Transverse colon (tissue), 4 donors: ENCODE measurements at regions not wholly inside any gene's neighbourhood (a gene's known extent, or its start where the extent isn't known, plus 50 kb on each side); places are given as distances from the start of the nearest gene placed in this dataset.

Experiments
- CTCF ChIP-seq, 5 experiments: fragments of 200-600 bp in 3 of 5; fragments of 450-650 bp in 2 of 5; sonication (generic) in 3 of 5; IDR thresholded peaks; 1 replicate in 2 of 5; 2 replicates in 3 of 5; pipeline ENCODE4 v1.5.1; 2016 to 2017; ENCODE audit warnings: antibody characterized with exemption in 5 of 5, inconsistent platforms in 3 of 5, mild to moderate bottlenecking in 2 of 5, moderate library complexity in 1 of 5
- POLR2AphosphoS5 ChIP-seq, 3 donors: sonication (generic); formaldehyde crosslinking; IDR thresholded peaks; one replicate each; pipeline ENCODE4 v1.6.1; 2016; ENCODE audit warnings: antibody characterized with exemption in 3 of 3

- TF ChIP-seq POLR2AphosphoS5 (IDR thresholded peaks at IDR 0.05) (no peak), CTCF (IDR thresholded peaks at IDR 0.05) (no peak)
These were observed 71.8 kb upstream of the NPAS1 start for GRCh38 chr19:46947866-46948265.
